Ishikawa (cell line): ENCODE measurements at regions not wholly inside any gene's neighbourhood (a gene's known extent, or its start where the extent isn't known, plus 50 kb on each side); places are given as distances from the start of the nearest gene placed in this dataset.

Experiments
- CREB1 ChIP-seq: IDR thresholded peaks from 2 replicates; pipeline ENCODE4 v1.6.1; 2012; ENCODE audit warnings: low read depth
- EP300 ChIP-seq: IDR thresholded peaks from 2 replicates; pipeline ENCODE4 v1.6.1; 2012; ENCODE audit warnings: borderline replicate concordance
- NFIC ChIP-seq: IDR thresholded peaks from 2 replicates; pipeline ENCODE4 v1.6.1; 2012
- TEAD4 ChIP-seq: IDR thresholded peaks from 2 replicates; pipeline ENCODE4 v1.6.1; 2012
- TF ChIP-seq, protein P1 (sequence below): IDR thresholded peaks from 2 replicates; pipeline ENCODE4 v1.6.1; 2012; ENCODE audit warnings: low read depth, mild to moderate bottlenecking

DNA sequence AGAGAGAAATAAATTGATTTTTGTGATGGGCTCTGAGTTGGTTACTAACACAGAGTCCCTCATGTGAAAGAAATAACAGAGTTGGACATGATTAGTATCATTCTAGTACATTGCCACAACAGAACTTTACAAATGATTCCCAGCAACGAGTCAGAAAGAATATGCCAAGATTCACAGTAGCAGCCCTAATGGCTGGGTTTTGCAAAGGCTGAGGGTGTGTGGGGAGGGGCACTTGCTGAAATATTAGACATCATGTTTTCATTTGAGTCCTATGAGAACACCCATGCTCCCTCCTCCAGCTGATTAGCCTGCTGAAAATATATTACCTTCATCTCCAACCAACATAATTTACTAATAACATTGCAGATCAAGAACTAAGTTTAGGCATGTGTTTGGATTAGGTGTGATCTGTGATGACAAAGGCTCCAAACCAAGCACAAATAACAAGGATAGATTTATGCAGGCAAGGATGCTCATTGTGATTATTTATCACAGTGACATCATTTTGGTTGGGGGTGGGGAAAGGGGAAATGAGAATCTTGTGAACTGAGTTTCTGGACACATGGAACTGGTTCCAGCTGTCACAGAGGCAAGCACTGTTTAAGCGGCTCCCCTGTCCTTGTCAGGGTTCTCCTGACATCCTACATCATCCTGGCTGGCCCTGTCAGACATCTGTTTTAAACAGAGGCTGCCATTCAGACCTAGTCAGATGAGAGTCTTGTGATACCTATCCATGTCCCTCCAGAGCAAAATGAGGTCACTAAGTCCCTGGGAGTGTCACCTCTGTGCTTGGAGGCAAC, 205.8 kb upstream of the NCKAP5 start:
- TF ChIP-seq CREB1 = no peak
- no peak for TF ChIP-seq NFIC
- no peak for TF ChIP-seq EP300
- TF ChIP-seq, protein P1, sequence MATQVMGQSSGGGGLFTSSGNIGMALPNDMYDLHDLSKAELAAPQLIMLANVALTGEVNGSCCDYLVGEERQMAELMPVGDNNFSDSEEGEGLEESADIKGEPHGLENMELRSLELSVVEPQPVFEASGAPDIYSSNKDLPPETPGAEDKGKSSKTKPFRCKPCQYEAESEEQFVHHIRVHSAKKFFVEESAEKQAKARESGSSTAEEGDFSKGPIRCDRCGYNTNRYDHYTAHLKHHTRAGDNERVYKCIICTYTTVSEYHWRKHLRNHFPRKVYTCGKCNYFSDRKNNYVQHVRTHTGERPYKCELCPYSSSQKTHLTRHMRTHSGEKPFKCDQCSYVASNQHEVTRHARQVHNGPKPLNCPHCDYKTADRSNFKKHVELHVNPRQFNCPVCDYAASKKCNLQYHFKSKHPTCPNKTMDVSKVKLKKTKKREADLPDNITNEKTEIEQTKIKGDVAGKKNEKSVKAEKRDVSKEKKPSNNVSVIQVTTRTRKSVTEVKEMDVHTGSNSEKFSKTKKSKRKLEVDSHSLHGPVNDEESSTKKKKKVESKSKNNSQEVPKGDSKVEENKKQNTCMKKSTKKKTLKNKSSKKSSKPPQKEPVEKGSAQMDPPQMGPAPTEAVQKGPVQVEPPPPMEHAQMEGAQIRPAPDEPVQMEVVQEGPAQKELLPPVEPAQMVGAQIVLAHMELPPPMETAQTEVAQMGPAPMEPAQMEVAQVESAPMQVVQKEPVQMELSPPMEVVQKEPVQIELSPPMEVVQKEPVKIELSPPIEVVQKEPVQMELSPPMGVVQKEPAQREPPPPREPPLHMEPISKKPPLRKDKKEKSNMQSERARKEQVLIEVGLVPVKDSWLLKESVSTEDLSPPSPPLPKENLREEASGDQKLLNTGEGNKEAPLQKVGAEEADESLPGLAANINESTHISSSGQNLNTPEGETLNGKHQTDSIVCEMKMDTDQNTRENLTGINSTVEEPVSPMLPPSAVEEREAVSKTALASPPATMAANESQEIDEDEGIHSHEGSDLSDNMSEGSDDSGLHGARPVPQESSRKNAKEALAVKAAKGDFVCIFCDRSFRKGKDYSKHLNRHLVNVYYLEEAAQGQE = no peak
- no peak for TF ChIP-seq TEAD4
